Activated CD8-positive, alpha-beta memory T cell treated with anti-CD3 and anti-CD28 coated beads for 24 hours (primary cell): ENCODE measurements at regions not wholly inside any gene's neighbourhood (a gene's known extent, or its start where the extent isn't known, plus 50 kb on each side); places are given as distances from the start of the nearest gene placed in this dataset.

Experiments used
- DNase-seq: peaks from one replicate; pipeline ENCODE4 v3.0.0-alpha.2; 2020

DNA sequence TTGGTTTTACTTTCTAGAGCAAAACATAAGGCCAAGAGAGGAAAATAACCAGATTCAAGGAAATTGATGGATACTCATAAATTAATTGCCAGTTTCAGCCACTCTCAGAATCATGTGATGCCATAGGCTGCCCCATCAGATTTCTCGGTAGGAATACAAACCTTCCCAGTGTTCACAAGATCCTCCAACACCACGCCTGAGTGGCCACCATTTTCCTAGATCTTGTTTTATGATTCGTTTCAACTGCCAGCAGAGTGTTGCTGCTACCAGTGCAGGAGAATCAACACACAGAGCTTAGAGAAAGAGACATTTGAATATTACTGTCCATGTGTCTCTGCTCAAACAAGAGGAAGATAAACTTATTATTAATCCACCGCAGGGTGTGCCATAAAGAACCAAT lies 434.2 kb upstream of the CDH4 start:
- no peak for DNase-seq

GRCh38 chr20:60819511-60819910 lies 432.6 kb upstream of the CDH4 start:
- DNase-seq = no peak

GRCh38 chr20:60820149-60820548 lies 431.9 kb upstream of the CDH4 start:
- DNase-seq = no peak

GRCh38 chr20:60820918-60821317 lies 431.1 kb upstream of the CDH4 start:
- DNase-seq = no peak

DNA sequence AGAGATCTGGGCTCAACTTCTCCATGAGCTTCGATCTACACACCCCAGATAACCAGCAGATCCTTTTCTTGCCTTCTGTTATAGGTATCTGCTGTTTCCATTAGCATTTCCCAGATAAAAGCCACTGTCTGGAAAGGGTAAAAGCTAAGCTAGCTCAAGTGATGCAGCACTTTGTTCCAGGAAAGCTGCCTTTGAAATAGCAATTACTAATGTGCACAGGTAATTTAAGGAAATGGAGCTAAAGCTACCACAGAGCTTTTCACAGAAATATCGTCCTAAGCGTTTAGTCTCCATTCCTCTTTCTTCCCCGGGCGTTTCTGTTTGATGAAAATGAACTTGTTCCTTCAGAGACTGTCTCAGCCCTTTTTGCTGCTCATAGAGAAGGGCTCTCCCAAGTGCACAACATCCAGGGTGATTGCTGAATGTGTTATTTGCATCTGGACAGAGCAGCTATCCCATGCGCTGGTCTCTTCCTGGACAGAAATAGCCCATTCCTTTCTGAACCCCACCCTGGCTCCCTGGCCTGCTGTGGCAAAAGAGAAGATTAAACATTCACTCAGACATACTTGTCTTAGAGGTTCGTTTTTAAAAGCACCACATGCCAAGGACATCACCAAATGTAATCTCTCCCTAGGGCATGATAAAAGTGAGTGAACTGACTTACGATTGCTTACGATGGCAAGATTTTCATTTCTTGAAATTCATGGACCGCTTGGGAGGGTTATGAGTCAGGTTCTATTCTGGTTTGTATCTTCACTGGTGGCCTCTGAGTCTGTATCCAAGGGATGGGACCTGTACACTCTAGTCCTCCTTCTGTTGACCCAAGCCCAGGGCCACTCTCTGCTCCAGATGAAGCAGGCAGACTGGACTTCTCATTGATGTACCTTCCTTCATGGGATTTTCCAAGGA lies 429.1 kb upstream of the CDH4 start:
- no peak for DNase-seq

DNA sequence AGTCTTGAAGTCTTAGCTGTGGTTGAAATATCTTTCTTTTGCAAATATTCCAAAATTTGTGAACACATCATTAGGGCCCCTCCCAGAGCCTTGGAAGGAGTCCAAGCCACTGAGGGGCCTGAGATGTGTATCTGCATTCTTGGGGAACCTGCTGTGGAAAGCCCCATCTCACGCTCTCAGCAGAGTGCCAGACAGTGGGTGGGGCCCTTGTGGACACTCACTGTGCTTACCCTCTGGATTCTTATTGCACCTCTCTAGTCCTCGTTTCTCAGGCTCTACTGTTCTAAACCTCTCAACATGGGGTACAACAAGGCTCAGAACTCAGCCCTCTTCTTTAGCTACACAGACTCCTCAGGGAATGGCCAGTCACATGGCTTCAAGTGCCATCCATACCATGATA lies 416.2 kb upstream of the CDH4 start:
- no peak for DNase-seq

DNA sequence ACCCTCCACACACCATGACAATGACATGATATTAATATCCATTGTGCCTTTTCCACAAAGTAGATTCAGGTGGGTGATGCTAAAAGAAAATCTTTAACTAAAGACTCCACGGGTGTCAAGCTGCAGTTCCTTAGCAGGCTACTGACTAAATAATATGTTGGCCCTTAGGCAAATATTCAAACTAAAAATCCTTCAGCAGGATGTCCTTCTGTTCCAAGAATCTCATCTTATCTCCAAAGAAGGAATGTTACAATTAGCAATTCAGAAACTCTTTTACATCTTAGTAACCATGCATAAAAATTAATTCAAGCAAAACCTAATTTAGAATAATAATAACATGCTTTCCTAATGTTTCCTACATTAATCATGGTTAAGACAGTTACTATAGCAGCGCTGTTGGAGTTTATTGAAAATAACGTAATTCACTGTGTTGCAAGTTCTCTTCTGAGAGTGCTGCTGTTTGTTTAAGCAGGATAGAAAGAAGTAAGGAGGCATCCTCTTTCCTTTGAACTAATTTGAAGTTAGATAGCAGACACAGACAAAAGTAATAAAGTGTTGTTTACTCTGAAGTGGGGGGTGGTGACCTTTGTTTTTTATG lies 414.8 kb upstream of the CDH4 start:
- DNase-seq = no peak

DNA sequence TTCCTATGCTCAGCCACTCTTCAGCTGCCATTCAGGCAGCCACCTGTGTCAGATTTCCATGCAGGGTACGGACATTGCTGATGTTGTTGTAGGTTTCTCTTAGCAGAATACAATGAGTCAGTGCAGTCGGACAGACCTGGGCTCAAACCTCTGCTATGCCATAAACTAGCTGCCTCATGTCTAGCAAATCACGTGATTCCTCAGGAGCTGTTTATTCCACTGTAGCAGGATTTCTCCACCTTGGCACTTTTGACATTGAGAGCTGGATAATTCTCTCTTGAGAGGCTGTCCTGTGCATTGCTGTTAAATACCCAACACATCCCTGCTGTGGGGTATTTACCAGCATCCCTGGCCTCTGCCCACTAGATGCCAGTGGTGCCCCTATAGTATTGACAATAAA lies 413.8 kb upstream of the CDH4 start:
- DNase-seq = no peak

- DNase-seq = no peak
Measured at GRCh38 chr20:60840971-60841370, 411.1 kb upstream of the CDH4 start.

DNA sequence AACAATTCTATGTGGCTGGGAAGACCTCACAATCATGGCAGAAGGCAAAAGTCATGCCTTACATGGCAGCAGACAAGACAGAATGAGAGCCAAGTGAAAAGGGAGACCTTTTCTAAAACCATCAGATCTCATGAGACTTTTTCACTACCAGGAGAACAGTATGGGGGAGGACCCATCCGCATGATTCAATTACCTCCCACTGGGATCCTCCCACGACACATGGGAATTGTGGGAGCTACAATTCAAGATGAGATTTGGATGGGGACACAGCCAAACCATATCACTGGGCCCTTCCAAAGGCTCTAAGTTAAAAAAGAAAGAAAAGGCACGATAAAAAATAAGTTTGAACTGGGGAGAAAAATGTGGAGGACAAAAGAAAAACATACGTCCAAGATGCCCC lies 406.9 kb upstream of the CDH4 start:
- DNase-seq = no peak

DNA sequence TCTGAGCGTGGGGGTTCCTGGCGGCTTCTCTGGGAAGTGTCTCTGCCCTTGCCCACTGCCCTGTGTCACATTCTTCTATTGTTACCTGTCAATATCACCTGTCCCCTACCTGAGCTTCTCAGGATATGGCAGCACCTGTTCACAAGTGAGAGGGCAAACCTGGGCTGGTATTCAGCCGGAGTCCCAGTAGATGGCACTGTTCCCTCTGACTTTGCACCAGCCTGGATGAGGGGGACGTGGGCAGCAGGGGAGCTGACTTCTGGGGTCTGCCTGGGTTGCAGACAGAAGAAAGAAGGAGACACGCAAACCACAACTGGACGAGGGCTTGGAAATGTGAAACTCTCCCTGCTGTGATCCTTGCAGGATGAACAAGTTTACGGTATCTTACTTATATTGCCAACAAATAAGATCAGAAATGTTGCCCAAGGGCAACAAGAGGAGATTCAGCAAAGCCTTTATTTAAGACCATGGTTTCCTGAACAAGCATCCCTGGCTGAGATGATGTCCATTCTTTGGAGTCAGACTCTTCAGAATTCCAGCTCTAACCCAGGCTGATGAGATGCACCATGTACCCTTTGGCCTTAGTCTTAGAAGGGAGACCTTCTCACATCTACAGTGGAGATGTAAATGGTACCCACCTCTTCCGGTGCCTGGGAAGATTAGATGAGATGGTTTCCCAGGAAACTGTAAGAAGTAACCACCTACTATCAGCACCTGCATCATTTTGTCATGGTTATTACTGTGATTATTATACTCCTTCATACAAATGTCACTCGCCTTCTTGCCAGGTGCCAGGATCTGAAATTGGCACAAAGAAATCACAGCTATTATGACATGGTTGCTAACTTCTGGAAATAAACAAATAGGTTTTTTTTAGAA lies 400.0 kb upstream of the CDH4 start:
- no peak for DNase-seq

GRCh38 chr20:60857708-60858107 lies 394.4 kb upstream of the CDH4 start:
- no peak for DNase-seq

- no peak for DNase-seq
Measured at GRCh38 chr20:60862601-60863000, 389.5 kb upstream of the CDH4 start.

GRCh38 chr20:60863548-60863947 lies 388.5 kb upstream of the CDH4 start:
- DNase-seq = no peak

- DNase-seq = no peak
Measured at GRCh38 chr20:60867589-60867988, 384.5 kb upstream of the CDH4 start.

DNA sequence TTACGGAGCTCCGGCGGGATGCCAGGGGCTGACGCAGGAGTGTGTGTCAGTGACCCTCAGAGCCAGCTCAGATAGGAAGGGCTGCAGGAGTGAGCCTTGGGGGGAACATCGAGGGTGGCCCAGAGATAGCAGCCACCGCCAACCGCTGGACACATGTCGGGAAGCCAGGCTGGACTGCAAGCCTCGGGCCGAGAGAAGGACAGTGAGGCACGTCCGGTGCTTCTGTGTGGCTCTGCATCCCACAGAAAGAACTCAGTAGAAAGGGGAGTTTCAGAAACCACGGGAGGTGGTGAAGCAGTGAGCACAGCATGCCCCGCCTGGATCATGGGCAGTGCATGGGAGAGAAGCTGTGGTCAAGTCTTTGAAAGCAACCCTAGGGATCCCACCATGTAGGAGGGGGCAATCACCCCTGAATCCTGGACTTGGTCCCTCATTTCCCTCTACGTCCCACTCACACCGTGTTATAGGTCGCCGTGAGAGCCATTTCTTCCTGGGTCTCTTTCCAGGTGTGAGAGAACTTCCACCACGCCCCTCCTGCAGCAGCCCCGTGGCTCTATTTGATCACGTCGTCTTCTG lies 383.7 kb upstream of the CDH4 start:
- no peak for DNase-seq

DNA sequence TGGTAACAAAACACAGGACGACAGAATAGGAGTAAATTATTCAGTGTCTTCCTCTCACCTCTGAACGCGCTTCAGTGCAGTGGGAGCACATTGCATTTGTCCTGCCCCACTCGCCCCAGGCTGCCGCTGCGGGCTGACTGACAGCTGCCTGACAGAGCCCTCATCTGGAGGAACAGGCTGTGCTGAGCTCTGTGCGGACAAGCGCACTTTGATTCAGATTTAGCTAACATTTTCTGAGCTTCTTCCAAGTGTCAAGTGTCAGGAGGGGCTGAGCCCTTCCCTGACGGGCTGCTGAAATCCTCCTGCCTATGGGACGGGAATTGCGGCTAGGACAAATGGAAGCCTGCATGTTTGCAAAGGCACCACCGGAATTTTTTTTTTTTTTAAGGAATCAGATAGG lies 383.0 kb upstream of the CDH4 start:
- no peak for DNase-seq

GRCh38 chr20:60869625-60870024 lies 382.4 kb upstream of the CDH4 start:
- no peak for DNase-seq

DNA sequence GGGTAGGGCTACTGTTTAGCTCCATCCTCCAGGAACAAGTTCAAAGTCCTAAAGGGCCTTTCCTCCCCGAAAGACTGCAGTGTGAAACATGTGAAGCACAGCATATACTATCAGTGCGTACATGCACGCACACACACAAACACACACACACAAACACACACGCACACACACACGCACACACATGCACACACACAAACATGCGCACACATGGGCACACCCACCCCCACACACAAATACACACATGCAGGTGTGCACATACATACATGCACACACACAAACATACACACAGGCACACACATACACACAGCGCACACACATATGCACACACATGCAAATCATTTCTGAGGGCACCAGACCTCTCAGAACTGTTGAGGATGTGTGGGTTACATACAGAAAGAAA lies 382.0 kb upstream of the CDH4 start:
- no peak for DNase-seq

- no peak for DNase-seq
Measured at GRCh38 chr20:60872224-60872623, 379.8 kb upstream of the CDH4 start.

- DNase-seq = no peak
Measured at GRCh38 chr20:60877071-60877857, 374.8 kb upstream of the CDH4 start.

GRCh38 chr20:60882836-60883235 lies 369.2 kb upstream of the CDH4 start:
- no peak for DNase-seq
